GM18505 (cell line): ENCODE measurements at regions not wholly inside any gene's neighbourhood (a gene's known extent, or its start where the extent isn't known, plus 50 kb on each side); places are given as distances from the start of the nearest gene placed in this dataset.
"Not testable (repeated sequence)": the region's sequence is repeated elsewhere in the genome, so short reads cannot be mapped to it uniquely, and the experiment has no call there.

Source experiments
- ATAC-seq: cut with Tn5 transposase; IDR thresholded peaks from one replicate; pipeline ENCODE4 v1.9.1; 2021; ENCODE audit not compliant: unreplicated experiment
- POLR2A ChIP-seq: IDR thresholded peaks from 4 replicates; pipeline ENCODE4 v1.6.1; 2011; ENCODE audit warnings: borderline replicate concordance; ENCODE audit not compliant: insufficient read depth, insufficient read length; ENCODE audit errors: extremely low read depth

DNA sequence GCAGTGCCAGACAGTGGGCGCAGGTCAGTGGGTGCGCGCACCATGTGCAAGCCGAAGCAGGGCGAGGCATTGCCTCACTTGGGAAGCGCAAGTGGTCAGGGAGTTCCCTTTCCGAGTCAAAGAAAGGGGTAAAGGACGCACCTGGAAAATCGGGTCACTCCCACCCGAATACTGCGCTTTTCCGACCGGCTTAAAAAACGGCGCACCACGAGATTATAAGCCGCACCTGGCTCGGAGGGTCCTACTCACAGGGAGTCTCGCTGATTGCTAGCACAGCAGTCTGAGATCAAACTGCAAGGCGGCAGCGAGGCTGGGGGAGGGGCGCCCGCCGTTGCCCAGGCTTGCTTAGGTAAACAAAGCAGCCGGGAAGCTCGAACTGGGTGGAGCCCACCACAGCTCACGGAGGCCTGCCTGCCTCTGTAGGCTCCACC lies 77.9 kb downstream of the NR4A2 start:
- not testable (repeated sequence) for ATAC-seq

DNA sequence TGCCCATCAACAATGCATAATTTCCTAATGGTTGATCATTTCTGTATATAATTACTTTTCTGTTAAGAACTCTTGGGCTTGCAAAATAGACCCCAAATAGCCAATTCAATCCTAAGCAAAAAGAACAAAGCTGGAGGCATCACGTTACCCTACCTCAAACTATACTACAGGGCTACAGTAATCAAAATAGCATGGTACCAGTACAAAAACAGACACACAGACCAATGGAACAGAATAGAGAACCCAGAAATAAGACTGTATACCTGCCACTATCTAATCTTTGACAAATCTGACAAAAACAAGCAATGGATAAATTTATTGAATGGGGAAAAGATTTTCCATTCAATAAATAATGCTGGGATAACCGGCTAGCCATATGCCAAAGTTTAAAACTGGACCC lies 78.8 kb downstream of the NR4A2 start:
- TF ChIP-seq POLR2A, result no peak
- no peak for ATAC-seq

DNA sequence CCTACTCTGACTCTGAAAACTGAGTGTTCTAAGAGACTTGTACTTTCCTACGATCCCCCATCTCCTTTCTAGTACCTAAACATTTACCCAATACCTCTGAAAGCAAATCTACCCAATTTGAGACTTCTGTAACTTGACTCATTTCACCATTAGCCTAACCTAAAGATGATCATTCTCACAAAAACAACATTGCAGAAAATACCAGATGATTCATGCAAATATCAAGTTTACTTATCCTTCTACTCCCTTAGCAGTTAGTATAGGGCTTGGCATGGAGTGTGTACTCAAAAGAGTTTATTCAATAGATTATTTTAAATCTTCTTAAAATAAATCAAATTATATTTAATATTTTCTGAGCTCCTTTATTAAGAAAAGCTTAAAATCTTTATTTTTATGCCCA lies 89.6 kb downstream of the NR4A2 start:
- TF ChIP-seq POLR2A, result no peak
- no peak for ATAC-seq

DNA sequence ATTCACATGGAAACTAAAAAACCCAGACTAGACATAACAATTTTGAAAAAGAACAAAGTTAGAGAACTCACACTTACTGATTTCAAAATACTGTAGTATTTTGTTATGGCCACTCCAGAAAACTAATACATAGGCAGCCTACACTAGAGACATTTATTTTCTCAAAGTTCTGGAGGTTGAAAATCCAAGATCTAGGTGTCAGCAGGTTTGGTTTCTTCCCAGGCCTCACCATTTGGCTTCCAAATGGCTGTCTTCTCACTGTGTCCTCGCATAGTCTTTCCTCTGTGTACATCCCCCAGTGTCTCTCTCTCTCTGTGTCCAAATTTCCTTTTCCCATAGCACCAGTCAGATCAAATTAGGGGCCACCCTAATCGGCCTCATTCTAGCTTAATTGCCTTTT lies 95.0 kb downstream of the NR4A2 start:
- ATAC-seq, result no peak
- TF ChIP-seq POLR2A, result no peak

DNA sequence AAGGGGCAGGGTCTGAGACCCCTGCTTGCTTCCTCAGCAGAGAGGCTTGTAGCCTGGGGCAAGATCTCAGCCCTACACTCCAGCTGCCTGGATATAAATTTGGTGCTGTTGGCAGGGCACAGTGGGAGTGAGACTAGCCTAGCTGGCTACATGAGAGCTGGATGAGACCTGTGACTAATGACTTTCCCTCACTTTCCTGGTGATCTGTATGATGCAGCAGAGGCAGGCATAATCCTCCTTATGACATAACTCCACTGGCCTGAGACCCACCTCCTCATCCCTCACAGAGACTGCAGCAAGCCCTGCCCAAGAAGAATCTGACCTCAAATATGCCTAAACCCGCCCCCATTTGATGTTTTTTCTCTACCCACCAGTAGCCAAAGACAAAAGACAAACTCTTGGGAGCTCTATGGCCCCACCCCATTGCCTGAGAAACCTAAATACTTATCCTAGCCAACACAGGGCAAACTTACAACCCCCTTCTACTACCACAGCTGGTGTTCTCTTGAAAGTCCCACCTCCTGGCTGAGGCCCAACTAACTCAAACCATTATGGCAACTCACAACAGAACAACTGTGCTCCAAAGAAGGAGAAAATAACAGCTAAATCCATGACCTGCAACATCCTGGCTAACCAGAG lies 102.7 kb downstream of the NR4A2 start:
- ATAC-seq, result no peak

DNA sequence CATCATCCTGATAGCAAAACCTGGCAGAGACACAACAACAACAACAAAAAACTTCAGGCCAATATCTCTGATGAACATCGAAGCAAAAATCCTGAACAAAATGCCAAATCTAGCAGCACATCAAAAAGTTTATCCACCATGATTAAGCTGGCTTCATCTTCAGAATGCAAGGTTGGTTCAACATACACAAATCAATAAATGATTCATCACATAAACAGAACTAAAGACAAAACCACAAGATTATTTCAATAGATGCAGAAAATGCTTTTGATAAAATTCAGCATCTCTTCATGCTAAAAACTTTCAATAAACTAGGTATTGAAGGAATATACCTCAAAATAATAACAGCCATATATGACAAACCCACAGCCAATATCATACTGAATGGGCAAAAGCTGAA lies 109.2 kb downstream of the NR4A2 start:
- not testable (repeated sequence) for ATAC-seq

More for the DNA sequence above, 102.7 kb downstream of the NR4A2 start:
- no peak for TF ChIP-seq POLR2A

DNA sequence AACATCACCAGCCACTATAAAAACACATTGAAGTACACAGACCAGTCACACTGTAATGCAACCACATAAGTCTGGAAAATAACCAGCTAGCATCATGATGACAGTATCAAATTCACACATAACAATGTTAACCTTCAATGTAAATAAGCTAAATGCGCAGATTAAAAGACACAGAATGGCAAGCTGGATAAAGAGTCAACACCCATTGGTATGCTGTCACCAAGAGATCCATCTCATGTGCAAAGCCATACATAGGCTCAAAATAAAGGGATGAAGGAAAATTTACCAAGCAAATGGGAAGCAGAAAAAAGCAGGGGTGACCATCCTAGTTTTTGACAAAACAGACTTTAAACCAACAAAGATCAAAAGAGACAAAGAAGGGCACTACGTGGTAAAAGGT lies 110.8 kb downstream of the NR4A2 start:
- no peak for ATAC-seq
- no peak for TF ChIP-seq POLR2A

DNA sequence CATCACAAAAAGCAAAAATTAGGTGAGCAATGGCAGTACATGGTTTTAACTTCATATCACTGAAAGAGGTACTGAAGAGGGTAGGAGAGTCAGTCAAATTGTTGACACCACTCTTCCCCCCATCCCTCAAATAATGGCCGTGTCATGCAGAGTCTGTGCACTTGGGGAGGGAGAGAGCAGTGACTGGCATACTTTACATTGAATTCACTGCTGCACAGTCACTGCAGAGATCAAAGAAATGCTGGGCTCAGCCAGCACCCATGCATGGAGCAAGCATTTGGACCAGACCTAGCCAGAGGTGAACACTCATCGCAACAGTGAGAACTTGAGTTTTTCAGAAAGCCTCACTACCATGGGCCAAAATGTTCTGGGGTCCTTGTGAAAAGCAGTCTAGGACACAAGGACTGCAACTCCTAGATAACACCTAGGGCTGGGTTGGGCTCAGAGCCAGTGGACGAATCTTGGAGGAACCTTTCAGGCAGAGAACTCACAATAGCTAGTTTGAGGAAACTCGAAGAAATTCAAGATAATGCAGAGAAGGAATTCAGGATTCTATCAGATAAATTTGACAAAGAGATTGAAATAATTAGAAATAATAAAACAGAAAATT lies 112.9 kb downstream of the NR4A2 start:
- ATAC-seq, result no peak
- TF ChIP-seq POLR2A, result no peak

DNA sequence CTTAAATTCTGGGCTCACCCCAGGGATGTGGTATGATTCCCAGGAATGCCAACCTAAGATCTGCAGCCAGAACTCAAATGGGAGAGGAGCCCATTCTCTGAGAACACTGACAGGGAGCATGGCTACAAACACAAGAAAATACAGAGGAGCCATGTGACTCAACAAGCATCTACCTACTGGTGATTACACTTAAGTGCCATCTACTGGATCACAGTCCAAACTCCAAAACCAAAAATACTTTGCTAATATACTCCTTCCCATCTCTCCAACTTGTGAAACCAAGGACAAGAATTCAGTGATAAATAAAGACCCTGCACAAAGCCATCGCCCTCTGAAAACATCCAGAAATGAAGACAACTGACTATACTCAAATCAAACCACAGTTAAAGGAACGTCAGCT lies 116.9 kb downstream of the NR4A2 start:
- no peak for ATAC-seq
- TF ChIP-seq POLR2A, result no peak

DNA sequence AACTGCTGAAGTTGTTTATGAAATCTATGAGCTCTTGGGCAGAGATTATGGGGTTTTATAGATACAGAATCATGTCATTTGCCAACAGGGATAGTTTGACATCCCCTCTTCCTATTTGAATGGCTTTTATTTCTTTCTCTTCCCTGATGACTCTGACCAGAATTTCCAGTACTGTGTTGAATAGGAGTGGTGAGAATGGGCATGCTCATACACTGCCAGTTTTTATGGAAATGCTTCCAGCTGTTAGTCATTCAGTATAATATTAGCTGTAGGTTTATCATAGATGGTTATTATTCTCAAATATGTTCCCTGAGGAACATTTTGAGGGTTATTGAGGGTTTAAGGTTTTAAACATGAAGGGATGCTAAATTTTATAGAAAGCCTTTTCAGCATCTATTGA lies 121.2 kb downstream of the NR4A2 start:
- no peak for ATAC-seq
- TF ChIP-seq POLR2A, result no peak

DNA sequence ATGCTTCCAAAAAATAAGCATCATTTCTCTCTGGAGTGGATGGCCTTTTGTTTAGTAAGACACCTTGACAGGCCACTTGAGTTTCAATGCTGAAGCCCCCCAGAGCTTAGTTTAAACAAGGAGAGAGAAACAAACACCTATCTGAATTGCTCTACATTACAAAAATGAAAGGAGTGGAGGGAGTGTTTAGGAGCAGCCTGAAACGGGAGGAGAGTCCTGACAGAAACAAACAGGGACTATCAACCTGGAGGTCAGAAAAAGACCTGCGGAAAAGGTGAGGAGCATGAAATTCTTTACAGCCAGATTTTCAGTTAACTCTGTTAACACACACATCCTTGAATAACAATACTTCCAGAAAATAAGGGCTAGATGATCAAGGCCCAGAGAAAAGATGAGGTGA lies 126.2 kb downstream of the NR4A2 start:
- no peak for TF ChIP-seq POLR2A

DNA sequence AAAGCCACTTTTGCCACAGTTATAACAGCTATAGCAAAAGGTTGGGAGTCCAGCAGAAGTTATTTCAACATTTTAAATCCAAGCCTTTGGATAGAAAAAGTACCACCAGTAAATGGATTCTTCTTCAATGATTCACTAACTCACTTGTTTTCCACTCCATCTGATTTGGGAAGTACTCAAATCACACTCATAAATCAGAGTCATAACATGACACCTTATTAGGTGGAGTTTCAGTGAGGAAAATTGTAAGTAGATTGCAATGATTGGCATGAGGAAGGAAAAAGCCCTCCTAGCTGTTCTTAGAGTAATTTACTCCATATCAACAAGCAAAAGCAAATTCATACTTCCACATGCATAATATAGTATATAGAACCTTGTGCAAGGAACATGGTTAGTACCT lies 132.9 kb downstream of the NR4A2 start:
- no peak for TF ChIP-seq POLR2A
- ATAC-seq, result no peak

More for the DNA sequence above, 126.2 kb downstream of the NR4A2 start:
- no peak for ATAC-seq

DNA sequence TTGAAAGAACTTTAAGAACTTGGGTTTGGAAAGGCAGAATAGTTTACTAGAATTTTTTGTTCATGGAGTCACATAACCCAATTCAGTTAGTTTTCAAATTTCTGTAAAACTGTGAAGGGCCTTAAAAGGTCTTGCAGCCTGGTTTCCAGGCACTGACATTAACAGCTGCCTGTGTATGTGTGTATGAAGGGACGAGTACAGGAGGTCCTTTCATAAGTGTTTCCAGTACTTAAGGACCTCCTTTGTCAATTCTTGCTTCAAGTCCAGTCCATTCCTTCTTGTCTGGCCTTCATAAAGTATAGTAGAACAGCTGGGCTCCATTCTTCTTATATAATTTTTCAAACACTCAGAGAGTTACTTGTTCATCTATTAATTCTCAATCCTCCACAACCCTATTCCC lies 136.5 kb downstream of the NR4A2 start:
- ATAC-seq, result no peak
- no peak for TF ChIP-seq POLR2A

DNA sequence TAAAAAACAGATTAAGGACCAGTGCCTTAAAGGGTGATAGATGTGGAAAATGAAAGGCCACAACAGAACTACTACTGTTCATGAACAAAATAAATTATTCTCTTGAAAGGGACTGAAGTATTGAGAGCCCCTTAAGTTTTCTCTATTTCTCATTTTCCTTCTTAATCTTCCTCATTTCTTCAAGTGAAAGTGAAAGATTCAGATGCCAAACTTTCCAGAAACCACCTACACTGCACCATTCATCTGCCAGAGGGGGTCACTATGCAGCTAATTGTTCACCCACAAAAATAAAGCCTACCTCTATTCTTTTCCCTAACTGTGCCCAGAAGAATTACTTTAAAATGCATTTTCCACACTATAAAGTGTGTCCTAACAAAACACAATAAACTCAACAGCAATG lies 140.1 kb downstream of the NR4A2 start:
- ATAC-seq, result no peak

DNA sequence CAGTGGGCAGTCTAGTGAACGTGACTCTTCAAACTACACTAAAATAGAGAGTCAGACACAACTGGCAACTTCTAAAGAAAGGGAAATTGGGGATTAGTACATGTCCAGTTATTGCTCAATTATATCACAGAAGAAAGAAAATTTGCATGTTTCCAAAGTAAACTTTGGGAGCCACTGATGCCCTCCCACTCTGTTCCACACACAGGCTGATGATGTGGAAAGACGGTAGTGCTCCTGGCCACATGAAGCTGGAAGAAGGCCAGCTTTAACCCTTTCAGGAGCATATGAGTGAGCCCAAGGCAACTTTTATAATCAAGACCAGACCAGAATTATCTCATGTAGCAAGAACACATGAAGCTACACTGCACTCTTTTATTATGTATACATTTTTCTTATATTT lies 141.0 kb downstream of the NR4A2 start:
- TF ChIP-seq POLR2A, result no peak
- ATAC-seq, result no peak

More for the DNA sequence above, 140.1 kb downstream of the NR4A2 start:
- no peak for TF ChIP-seq POLR2A
